ENCODE measurements at regions not wholly inside any gene's neighbourhood (a gene's known extent, or its start where the extent isn't known, plus 50 kb on each side); places are given as distances from the start of the nearest gene placed in this dataset.

DNA sequence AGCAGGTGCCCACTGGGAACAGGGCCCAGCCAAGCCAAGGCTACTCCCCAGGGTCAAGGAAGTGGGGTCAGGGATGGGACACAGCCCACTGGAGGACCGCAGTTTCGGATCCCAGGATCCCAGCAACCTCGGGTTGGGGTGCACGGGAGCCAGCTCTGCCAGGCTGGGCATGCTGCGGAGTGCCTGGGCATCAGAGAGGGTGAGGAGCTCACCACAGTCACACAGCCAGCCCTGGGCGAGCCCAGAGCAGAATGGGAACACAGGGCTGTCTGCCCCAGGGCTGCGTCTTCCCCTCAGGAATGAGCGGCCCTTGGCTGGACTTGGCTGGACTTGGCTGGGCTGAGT, 74.3 kb upstream of the SLCO4A1 start:
- TF ChIP-seq, protein P1, sequence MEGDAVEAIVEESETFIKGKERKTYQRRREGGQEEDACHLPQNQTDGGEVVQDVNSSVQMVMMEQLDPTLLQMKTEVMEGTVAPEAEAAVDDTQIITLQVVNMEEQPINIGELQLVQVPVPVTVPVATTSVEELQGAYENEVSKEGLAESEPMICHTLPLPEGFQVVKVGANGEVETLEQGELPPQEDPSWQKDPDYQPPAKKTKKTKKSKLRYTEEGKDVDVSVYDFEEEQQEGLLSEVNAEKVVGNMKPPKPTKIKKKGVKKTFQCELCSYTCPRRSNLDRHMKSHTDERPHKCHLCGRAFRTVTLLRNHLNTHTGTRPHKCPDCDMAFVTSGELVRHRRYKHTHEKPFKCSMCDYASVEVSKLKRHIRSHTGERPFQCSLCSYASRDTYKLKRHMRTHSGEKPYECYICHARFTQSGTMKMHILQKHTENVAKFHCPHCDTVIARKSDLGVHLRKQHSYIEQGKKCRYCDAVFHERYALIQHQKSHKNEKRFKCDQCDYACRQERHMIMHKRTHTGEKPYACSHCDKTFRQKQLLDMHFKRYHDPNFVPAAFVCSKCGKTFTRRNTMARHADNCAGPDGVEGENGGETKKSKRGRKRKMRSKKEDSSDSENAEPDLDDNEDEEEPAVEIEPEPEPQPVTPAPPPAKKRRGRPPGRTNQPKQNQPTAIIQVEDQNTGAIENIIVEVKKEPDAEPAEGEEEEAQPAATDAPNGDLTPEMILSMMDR (IDR thresholded peaks at IDR 0.05): no peak
- no peak for TF ChIP-seq POLR2A (IDR thresholded peaks at IDR 0.05)
